RWPE2 (cell line): ENCODE measurements at regions not wholly inside any gene's neighbourhood (a gene's known extent, or its start where the extent isn't known, plus 50 kb on each side); places are given as distances from the start of the nearest gene placed in this dataset.

ENCODE experiments used
- ATAC-seq: fragments of 200-7000 bp; cut with Tn5 transposase; 3 replicates; pipeline ENCODE4 v1.9.1; 2021; ENCODE audit warnings: low read depth
- DNase-seq: peaks from one replicate; pipeline ENCODE4 v3.0.0-alpha.2; 2020; ENCODE audit warnings: low spot score
- H3K27ac ChIP-seq: fragments of 450-650 bp; 2 replicates; pipeline ENCODE4 v1.5.1; 2017; ENCODE audit warnings: mild to moderate bottlenecking; ENCODE audit not compliant: poor library complexity, severe bottlenecking
- H3K27me3 ChIP-seq: fragments of 250-450 bp; sonication (Bioruptor Pico); 2 replicates; pipeline ENCODE4 v1.5.1; 2021; ENCODE audit warnings: mild to moderate bottlenecking, moderate library complexity; ENCODE audit not compliant: insufficient read depth, poor library complexity, severe bottlenecking
- H3K36me3 ChIP-seq: fragments of 250-450 bp; sonication (Bioruptor Pico); 2 replicates; pipeline ENCODE4 v1.5.1; 2020; ENCODE audit warnings: low read depth, mild to moderate bottlenecking, moderate library complexity
- H3K4me1 ChIP-seq: fragments of 250-450 bp; sonication (Bioruptor Pico); 2 replicates; pipeline ENCODE4 v1.5.1; 2021; ENCODE audit warnings: mild to moderate bottlenecking, moderate library complexity; ENCODE audit not compliant: insufficient read depth, poor library complexity, severe bottlenecking
- H3K4me3 ChIP-seq: fragments of 250-450 bp; sonication (Bioruptor Pico); 2 replicates; pipeline ENCODE4 v1.5.1; 2021; ENCODE audit warnings: mild to moderate bottlenecking, moderate library complexity; ENCODE audit not compliant: severe bottlenecking
- H3K9me3 ChIP-seq: fragments of 250-450 bp; sonication (Bioruptor Pico); 2 replicates; pipeline ENCODE4 v1.5.1; 2021; ENCODE audit warnings: mild to moderate bottlenecking, moderate library complexity; ENCODE audit not compliant: severe bottlenecking
- CTCF ChIP-seq: fragments of 450-650 bp; IDR thresholded peaks from one replicate; pipeline ENCODE4 v1.5.1; 2017; ENCODE audit warnings: mild to moderate bottlenecking, moderate library complexity; ENCODE audit not compliant: poor library complexity, severe bottlenecking

GRCh38 chr7:18276380-18276779 is 219.2 kb upstream of the HDAC9 start:
- H3K9me3 ChIP-seq = no peaks in the 10 kb centered on the region
- ATAC-seq = no peak

GRCh38 chr7:18278316-18278715 is 217.2 kb upstream of the HDAC9 start:
- DNase-seq (no peak), ATAC-seq (no peak)
- H3K4me3 ChIP-seq = no peak overlapping the region
- no peak for TF ChIP-seq CTCF
- no peaks in the 10 kb centered on the region for H3K27me3 ChIP-seq
- H3K36me3 ChIP-seq = no peaks in the 10 kb centered on the region
- no peak overlapping the region for H3K27ac ChIP-seq
- no peaks in the 10 kb centered on the region for H3K4me1 ChIP-seq
- no peaks in the 10 kb centered on the region for H3K9me3 ChIP-seq

More at GRCh38 chr7:18276380-18276779, 219.2 kb upstream of the HDAC9 start:
- H3K4me3 ChIP-seq = no peak overlapping the region
- no peaks in the 10 kb centered on the region for H3K27me3 ChIP-seq
- DNase-seq = no peak
- peak; percentile 13 for TF ChIP-seq CTCF
- H3K36me3 ChIP-seq = no peaks in the 10 kb centered on the region
- no peak overlapping the region for H3K27ac ChIP-seq
- no peaks in the 10 kb centered on the region for H3K4me1 ChIP-seq

- Histone ChIP-seq H3K36me3 (no peaks in the 10 kb centered on the region), H3K9me3 (no peaks in the 10 kb centered on the region), H3K27me3 (no peaks in the 10 kb centered on the region), H3K4me3 (no peak overlapping the region), H3K27ac (no peak overlapping the region), H3K4me1 (no peaks in the 10 kb centered on the region)
- DNase-seq (no peak), ATAC-seq (no peak)
- TF ChIP-seq CTCF = no peak
These were observed 212.5 kb upstream of the HDAC9 start for GRCh38 chr7:18283045-18283444.

GRCh38 chr7:18287482-18287881 is 208.1 kb upstream of the HDAC9 start:
- no peak for TF ChIP-seq CTCF
- DNase-seq (no peak), ATAC-seq (no peak)
- H3K4me3 ChIP-seq = no peak overlapping the region
- no peak overlapping the region for H3K27ac ChIP-seq
- no peaks in the 10 kb centered on the region for H3K36me3 ChIP-seq
- no peaks in the 10 kb centered on the region for H3K4me1 ChIP-seq
- H3K27me3 ChIP-seq = no peaks in the 10 kb centered on the region
- H3K9me3 ChIP-seq = no peaks in the 10 kb centered on the region

GRCh38 chr7:18288322-18289037 is 207.1 kb upstream of the HDAC9 start:
- Histone ChIP-seq H3K4me1 (no peaks in the 10 kb centered on the region), H3K9me3 (no peaks in the 10 kb centered on the region), H3K4me3 (no peak overlapping the region), H3K36me3 (no peaks in the 10 kb centered on the region), H3K27me3 (no peaks in the 10 kb centered on the region), H3K27ac (no peak overlapping the region)
- ATAC-seq (no peak), DNase-seq (no peak)
- TF ChIP-seq CTCF = no peak
